GM19351 (cell line): ENCODE measurements at regions not wholly inside any gene's neighbourhood (a gene's known extent, or its start where the extent isn't known, plus 50 kb on each side); places are given as distances from the start of the nearest gene placed in this dataset.

Experiments
- ATAC-seq: cut with Tn5 transposase; IDR thresholded peaks from one replicate; pipeline ENCODE4 v1.9.1; 2021; ENCODE audit warnings: mild to moderate bottlenecking, moderate library complexity; ENCODE audit not compliant: unreplicated experiment

DNA sequence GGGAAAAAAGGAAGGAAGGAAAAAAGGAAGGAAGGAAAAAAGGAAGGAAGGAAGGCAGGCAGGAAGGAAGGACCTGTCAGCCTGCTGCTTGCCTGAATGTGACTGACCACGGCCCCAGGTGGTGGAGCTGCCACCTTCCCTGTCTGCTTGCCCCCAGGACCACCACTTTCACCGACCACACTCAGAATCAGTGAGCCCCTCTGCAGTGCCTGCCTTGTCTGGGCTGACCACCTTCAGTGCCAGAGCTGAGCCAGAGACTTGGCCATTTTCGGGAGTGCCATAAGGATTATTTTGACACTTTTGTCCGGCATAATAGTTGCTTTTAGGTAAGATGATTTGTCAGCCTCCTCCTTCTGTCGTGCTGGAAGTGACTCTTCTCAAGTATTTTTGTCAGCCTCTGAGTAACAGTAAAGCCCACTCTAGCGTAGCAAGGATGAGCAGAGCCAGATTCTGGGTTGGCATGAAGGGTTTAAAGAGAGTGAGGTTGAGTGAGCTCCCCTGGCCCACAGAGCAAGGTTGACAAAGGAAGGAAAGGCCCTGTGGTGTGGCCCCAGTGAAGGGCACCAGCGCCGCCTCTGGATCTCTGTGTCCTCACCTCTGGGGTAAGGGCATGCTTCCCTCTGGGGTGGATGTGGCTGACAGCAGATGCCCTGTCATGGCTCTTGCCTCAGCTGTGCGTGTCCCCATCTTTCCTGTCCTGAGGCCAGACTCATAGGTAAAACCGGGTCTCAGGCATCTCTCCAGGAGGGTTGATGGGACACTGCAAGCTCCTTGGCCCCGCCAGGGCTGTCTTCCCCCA lies 214.7 kb upstream of the FOXQ1 start:
- no peak for ATAC-seq

DNA sequence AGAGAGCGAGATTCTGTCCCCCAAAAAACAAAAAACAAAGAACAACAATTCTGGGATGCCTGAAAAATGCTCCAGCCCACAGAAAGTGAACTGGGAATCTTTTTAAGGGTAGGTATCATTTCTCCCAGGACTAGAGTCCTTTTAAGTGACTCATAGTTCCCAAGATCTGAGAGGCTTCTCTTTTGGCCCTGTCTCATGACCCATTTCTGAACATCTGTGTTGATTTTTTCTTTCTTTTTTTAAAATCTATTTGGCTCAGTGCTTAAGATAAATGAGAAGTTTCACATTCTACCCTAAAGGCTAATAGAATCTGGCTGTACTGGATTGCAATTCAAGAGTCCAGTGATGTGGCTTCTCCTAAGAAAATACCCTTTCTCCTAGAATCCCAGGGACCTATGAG lies 217.6 kb upstream of the FOXQ1 start:
- ATAC-seq: no peak

DNA sequence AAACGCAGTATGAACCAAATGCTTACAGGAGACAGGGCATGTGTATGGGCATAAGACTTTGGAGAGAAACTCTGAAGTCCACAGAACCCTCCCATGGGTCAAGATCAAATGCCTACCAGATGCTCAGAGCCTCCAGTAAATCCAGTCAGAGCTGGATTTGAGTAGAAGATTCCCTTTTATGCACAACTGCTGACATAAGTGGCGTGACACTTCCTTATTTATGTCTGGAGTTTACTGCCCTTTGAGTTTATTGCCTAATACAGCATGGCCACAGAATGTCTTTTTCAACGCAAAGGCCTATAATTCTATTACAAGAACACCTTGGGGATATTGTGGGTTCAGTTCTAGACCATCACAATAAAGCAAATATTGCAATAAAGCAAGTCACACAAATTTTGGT lies 220.0 kb upstream of the FOXQ1 start:
- ATAC-seq: no peak

GRCh38 chr6:1089859-1090258 lies 222.0 kb upstream of the FOXQ1 start:
- no peak for ATAC-seq

- ATAC-seq: no peak
Observed at GRCh38 chr6:1088492-1089001, 223.4 kb upstream of the FOXQ1 start.

- no peak for ATAC-seq
Observed at GRCh38 chr6:1087154-1087843, 224.6 kb upstream of the FOXQ1 start.

DNA sequence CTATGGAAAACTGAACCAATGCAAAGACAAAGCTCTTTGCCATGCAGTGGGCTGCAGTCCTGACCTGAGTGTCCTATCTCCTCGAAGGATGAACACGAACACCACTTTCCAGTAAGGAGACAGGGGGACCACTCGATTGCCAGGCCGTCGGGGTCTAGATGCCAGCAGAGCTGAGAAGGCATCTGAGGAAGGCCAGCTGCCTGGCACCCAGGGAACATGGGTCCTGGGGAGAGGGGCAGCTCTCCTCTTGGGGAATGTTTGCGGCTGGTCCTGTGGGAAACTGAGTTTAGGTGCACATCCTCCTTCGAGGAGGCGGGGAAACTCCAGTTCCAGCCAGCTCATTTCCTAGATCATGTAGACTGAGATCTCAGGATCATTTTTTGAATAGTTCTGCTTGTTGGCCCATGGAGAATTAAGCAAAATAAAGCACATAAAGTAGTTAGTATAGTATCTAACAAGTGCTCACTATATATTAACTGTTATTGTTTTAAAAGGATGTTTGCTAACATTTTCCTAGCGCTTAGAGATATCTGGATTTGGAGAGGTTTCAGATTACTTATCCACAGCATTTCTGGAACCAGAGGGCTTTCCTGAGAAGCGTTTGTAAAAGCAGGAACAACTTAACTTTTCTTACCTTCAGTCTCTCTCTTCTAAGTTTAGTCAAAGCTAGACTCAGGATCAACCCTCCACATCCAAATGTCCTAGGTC lies 225.3 kb upstream of the FOXQ1 start:
- ATAC-seq: no peak

GRCh38 chr6:1082285-1082935 lies 229.5 kb upstream of the FOXQ1 start:
- no peak for ATAC-seq

- ATAC-seq: no peak
Observed at GRCh38 chr6:1081551-1082284, 230.2 kb upstream of the FOXQ1 start.

DNA sequence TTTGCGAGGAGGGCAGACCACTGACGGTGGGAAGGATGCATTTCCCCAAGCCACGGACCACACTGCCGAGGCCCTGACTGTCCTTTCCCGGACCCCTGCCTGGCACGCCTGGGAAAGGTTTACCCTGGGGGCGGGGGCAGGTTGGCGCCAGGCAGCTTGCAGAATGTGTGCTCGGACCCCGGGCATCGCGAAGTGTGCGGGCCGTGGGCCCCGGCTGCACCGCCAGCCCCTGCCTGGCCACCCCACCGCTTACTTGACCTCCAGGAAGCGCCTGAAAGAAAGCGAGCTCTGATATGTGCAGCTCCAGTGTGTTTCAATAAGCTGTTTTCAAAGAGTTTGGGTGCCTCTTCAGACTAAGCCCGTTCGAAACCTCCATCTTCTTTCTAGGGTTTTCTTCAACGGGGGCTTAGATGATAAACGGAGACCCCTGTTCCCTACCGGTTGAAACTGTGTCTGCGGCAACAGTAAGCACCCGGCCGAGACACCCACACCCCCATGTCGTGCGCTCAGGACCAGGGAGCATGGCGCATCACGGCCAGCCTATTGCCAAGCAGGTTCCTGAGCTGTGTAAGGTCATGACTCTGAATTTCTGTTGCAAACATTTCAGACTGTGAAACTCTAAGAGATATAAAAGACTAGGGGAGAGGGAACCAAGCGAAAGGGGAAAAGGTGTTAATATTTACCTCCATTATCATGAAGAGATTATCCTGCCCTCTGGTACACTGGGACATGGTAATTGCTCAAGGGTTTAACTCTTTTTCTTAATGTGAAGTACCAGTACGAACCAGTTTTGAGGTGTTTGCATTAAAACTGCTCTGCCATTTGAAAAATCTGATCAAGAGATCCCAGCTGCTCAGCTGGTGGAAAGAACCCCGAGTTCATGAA lies 231.2 kb upstream of the FOXQ1 start:
- ATAC-seq: no peak

GRCh38 chr6:1079525-1079924 lies 232.4 kb upstream of the FOXQ1 start:
- ATAC-seq: no peak

DNA sequence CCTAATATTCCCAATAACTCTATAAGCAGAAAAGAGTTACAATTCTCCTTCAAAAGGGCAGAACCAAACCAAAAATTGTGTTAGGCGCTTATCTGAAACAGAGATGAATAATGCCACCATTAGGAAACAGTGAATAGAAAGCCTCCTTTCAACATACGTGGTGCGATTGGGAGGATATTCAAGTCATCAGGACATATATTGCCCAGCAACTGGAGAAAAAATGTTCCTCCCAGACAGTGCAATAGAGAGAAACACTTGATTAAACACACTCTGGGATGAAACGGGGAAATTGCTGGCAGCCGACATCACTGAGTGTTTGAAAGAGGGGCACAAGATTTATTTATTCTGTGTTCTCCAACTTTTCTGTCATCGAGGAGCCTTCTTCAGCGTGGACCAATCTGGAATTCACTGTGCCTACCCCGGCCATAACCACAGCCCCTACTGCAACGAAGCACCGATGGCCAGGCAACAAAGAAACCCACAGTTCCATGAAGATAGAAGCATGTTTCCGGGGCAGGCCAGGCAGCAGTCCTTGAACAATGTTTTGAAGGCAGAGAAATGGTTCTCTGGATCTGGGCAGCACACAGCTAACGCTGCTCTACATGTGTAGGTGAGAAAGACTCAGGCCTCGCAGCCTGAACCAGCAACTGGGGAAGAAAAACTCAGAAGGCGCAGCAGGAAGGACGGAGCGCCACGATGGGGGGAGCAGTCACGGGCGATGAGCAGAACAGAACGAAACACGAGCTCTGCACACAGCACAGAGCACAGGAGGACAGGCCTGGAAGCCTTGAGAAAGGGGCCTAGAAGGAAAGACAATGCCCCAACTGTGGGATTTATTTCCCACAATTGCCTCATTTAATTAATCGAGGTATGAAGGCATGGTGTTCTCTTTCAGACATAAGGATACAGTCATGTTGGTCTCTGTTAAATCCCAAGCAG lies 234.2 kb upstream of the FOXQ1 start:
- ATAC-seq: no peak

DNA sequence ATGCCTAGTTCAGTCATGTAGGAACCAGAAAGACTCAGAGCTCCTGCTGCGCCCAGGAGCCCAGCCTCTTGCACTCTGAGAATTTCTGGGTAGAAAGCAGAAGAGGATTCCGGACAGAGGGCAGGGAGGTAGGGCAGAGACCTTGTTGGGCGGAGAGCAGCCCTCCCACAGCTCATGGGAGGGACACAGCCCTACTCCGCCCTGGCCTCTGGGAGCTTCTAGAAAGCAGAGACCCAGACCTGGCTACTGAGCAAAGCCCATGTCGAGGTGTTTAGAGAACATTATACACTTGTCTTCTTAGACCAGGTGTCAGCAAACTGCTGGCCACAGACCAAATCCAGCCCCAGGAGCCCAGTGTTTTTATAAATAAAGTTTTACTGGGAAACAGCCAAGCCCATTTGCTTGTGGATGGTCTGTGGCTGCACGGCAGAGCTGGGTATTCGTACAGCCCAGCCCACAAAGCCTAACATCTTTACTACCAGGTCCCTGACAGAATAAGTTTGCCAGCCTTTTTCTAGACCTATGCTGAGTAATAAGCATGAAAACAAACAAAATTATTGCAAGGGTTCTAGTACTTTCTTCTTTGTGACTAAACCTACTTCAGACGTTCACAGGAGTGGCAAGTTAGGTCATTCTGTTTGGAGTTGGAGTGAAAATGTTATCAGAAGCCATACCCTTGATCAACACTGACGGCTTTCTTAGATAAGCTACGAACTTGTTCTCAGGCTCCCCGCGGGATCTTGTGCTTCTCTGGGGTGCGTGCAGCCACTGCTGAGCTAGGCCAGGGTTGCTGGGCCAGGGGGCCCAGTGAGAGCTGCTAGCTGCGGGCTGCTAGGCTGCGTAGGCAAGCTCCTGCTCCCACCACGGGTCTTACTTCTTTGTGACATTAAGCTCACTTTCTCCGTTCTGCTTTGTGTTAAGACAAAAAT lies 235.1 kb upstream of the FOXQ1 start:
- ATAC-seq: no peak

GRCh38 chr6:1075880-1076279 lies 236.0 kb upstream of the FOXQ1 start:
- no peak for ATAC-seq

GRCh38 chr6:1075444-1075843 lies 236.5 kb upstream of the FOXQ1 start:
- ATAC-seq: no peak

DNA sequence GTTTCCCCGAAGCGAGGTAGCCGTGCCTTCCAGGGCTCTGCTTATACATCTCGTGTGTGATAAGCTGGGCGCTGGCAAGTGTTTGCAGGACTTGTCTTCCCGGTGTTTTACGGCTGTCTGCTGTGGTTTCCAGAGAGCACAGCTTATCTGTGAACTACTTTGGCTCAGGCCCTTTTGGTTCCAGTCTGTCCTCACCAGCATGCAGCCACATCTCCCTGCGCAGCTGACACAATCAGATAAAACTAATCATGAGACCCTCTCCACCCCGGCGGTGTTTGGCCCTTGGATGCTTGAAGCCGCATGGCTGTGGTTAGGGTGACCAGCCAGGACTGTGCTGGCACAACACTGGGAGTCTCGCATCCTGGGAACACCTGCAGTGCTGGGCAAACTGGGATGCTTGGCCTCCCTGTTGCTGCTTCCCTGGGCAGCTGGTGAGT lies 241.8 kb upstream of the FOXQ1 start:
- no peak for ATAC-seq

DNA sequence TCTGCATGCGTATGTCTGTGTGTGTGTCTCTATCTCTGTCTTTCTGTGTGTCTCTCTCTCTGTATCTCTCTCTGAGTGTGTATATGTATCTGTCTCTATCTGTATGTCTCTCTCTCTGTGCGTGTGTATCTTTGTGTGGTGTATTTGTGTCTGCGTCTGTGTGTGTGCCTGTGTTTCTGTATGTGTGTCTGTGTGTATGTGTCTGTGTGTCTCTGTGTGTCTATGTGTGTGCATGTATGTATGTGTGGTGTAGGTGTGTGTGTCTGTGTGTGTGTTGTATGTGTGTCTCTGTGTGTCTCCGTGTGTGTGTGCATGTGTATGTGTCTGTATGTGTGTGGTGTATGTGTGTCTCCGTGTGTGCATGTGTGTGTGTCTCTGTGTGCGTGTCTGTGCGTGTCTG lies 243.0 kb upstream of the FOXQ1 start:
- no peak for ATAC-seq
